Osteocyte (in vitro differentiated cells): ENCODE measurements at regions not wholly inside any gene's neighbourhood (a gene's known extent, or its start where the extent isn't known, plus 50 kb on each side); places are given as distances from the start of the nearest gene placed in this dataset.

Experiments used
- DNase-seq: peaks from one replicate; pipeline ENCODE4 v3.0.0; 2021; ENCODE audit warnings: mixed read lengths; ENCODE audit not compliant: unreplicated experiment; ENCODE audit errors: extremely low spot score
- H3K27ac Mint-ChIP-seq: one replicate; pipeline ENCODE4 v1.8.0; 2021; ENCODE audit warnings: mild to moderate bottlenecking, mixed read lengths; ENCODE audit not compliant: unreplicated experiment
- H3K27me3 Mint-ChIP-seq: one replicate; pipeline ENCODE4 v1.8.0; 2021; ENCODE audit warnings: mixed read lengths; ENCODE audit not compliant: unreplicated experiment
- H3K36me3 Mint-ChIP-seq: one replicate; pipeline ENCODE4 v1.8.0; 2021; ENCODE audit warnings: mixed read lengths; ENCODE audit not compliant: unreplicated experiment
- H3K4me1 Mint-ChIP-seq: one replicate; pipeline ENCODE4 v1.8.0; 2021; ENCODE audit warnings: mixed read lengths; ENCODE audit not compliant: unreplicated experiment
- H3K4me3 Mint-ChIP-seq: one replicate; pipeline ENCODE4 v1.8.0; 2021; ENCODE audit warnings: mild to moderate bottlenecking, moderate library complexity, mixed read lengths; ENCODE audit not compliant: unreplicated experiment
- H3K9me3 Mint-ChIP-seq: one replicate; pipeline ENCODE4 v1.8.0; 2021; ENCODE audit warnings: mixed read lengths; ENCODE audit not compliant: unreplicated experiment
- TF ChIP-seq, protein P1 (sequence below): fragments of 200-600 bp; sonication (generic); IDR thresholded peaks from 2 replicates; pipeline ENCODE4 v1.5.0; 2021; ENCODE audit warnings: antibody characterized with exemption, mild to moderate bottlenecking, moderate library complexity

DNA sequence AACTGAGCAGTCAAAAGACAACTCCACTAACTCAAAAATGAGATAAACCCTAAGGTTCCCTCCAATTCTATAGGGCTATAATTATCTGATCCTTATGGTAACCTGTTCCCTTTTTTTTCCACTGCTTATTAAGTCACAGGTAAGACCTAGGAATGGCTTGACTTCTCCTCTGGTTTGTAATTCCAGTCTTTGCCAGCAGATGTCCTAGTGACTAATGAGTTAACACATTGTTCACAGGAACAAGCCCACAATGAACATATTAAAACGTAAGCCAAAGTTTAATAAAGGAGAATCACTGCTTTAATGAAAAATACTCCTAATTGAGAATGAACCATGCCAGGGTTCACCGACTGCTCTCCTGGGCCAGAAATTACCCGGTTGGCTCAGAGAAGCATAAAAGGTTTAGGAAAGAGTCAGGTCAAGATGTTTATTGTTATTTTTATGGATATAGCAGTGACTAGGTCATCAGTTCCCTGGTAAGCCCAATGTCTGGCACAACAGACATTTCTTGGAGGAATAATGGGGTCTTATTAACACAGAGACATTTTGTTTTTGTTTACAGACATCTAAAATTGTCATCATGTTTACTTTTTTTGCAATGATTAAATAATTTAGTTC is 120.1 kb downstream of the ELAPOR2 start:
- DNase-seq = no peak
- Mint-ChIP-seq H3K36me3 (peaks cover 19% of the 10 kb centered on the region), H3K27ac (no peak overlapping the region), H3K27me3 (no peaks in the 10 kb centered on the region), H3K4me3 (no peak overlapping the region), H3K9me3 (no peaks in the 10 kb centered on the region), H3K4me1 (no peaks in the 10 kb centered on the region)
- TF ChIP-seq, protein P1, sequence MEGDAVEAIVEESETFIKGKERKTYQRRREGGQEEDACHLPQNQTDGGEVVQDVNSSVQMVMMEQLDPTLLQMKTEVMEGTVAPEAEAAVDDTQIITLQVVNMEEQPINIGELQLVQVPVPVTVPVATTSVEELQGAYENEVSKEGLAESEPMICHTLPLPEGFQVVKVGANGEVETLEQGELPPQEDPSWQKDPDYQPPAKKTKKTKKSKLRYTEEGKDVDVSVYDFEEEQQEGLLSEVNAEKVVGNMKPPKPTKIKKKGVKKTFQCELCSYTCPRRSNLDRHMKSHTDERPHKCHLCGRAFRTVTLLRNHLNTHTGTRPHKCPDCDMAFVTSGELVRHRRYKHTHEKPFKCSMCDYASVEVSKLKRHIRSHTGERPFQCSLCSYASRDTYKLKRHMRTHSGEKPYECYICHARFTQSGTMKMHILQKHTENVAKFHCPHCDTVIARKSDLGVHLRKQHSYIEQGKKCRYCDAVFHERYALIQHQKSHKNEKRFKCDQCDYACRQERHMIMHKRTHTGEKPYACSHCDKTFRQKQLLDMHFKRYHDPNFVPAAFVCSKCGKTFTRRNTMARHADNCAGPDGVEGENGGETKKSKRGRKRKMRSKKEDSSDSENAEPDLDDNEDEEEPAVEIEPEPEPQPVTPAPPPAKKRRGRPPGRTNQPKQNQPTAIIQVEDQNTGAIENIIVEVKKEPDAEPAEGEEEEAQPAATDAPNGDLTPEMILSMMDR = peak; percentile 76

DNA sequence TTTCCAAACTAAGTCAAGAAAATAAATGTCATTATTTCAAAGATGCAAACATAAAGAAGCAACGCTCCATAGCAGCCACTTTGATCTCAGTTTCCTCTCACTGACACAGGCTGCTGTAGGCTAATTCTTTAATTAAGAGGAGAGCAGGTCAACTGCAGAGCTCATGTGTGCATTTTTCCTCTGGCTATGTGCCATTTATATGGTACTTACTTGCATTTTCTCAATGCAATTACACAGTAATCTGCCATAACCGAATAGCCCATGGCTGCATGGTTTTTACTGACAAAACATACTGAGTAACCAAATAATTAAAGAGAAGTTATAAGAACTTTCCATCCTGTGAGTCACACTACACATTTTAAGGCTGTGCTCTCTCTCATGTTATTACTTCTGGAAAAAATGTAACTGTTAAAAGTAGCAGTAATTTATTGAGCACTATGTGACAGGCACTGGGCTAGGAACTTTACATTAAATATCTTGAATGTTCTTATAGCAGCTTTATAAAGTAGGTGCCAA is 122.0 kb downstream of the ELAPOR2 start:
- H3K27ac Mint-ChIP-seq = no peak overlapping the region
- H3K27me3 Mint-ChIP-seq = no peaks in the 10 kb centered on the region
- no peak overlapping the region for H3K4me3 Mint-ChIP-seq
- H3K36me3 Mint-ChIP-seq = peaks cover 23% of the 10 kb centered on the region
- H3K9me3 Mint-ChIP-seq = no peaks in the 10 kb centered on the region
- no peak for DNase-seq
- TF ChIP-seq, protein P1 = no peak
- H3K4me1 Mint-ChIP-seq = no peaks in the 10 kb centered on the region

DNA sequence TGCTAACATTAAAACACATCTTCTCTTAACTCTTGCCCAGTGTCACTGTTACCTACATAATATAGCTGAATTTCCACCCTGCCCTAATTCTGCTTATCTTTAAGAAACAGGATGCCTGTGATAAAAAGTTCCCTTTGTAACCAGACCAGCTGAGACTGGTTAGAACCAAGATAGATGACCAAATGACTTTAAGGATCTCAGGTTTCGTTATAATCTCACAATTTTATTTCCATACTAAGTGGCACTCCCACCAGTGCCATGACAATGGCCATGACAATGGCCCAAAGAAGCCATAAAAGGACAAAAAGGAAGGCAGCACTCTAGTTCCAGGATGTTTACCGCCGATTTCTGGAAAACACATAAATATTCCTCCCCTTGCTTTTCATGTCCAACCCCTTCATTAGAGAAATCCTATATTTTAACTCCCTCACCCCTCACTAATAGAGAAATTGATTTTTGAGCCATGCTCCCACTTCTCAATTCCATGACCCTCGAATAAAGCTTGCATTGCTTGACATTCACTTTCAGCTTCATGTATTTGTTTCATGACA is 126.1 kb downstream of the ELAPOR2 start:
- Mint-ChIP-seq H3K9me3 (no peaks in the 10 kb centered on the region), H3K4me3 (no peak overlapping the region), H3K27me3 (no peaks in the 10 kb centered on the region), H3K4me1 (peaks cover 5% of the 10 kb centered on the region), H3K27ac (no peak overlapping the region), H3K36me3 (peaks cover 37% of the 10 kb centered on the region)
- DNase-seq = no peak
- TF ChIP-seq, protein P1 = no peak

DNA sequence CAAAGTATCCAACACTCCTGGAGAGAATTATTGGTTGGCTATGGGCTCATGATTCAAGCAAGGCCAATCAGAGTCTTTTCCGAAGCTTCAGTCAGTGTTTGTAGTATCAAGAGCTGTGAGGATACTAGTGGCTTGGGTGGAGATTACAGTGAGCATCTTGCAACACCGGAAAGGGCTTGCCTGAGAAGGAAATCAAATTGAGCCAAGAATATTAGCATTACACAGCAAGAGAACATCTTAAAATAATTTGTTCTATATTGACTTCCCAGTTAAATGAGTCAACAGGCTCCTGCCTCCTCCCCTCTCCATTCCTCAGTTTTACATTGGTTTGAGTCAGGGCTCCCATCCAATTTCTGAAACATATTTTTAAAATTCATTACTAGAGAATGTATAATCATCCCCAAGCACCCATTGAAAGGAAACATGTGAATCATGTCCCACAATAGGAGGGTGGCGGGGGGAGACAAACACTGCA is 127.4 kb downstream of the ELAPOR2 start:
- Mint-ChIP-seq H3K4me3 (no peak overlapping the region), H3K27ac (peak overlapping the region; percentile 20), H3K27me3 (no peaks in the 10 kb centered on the region), H3K9me3 (no peaks in the 10 kb centered on the region), H3K4me1 (peaks cover 5% of the 10 kb centered on the region), H3K36me3 (peaks cover 34% of the 10 kb centered on the region)
- TF ChIP-seq, protein P1 = no peak
- DNase-seq = no peak

DNA sequence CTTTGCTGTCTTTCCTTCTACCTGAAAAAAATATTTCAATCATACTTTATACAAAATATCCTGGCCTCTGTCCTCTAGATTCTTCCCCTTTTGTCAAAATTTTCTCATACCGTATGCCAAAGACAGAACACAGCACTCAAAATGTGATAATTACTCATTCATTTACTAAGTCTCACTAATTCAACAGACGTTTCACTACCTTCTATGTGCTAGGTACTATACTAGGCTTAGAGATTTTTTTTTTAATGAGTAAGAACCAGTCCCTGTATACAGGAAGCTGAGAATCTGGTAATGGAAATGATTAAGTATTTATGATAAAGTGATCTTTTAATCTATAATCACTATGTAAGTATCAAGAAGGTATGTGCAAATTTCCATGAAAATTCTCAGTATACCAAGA is 128.0 kb downstream of the ELAPOR2 start:
- no peaks in the 10 kb centered on the region for H3K9me3 Mint-ChIP-seq
- peaks cover 32% of the 10 kb centered on the region for H3K36me3 Mint-ChIP-seq
- peaks cover 5% of the 10 kb centered on the region for H3K4me1 Mint-ChIP-seq
- DNase-seq = no peak
- H3K27me3 Mint-ChIP-seq = no peaks in the 10 kb centered on the region
- H3K4me3 Mint-ChIP-seq = no peak overlapping the region
- TF ChIP-seq, protein P1 = no peak
- no peak overlapping the region for H3K27ac Mint-ChIP-seq
